GM18508 (cell line): ENCODE measurements at regions not wholly inside any gene's neighbourhood (a gene's known extent, or its start where the extent isn't known, plus 50 kb on each side); places are given as distances from the start of the nearest gene placed in this dataset.

ENCODE experiments used
- ATAC-seq: cut with Tn5 transposase; IDR thresholded peaks from one replicate; pipeline ENCODE4 v1.9.1; 2021; ENCODE audit warnings: moderate number of reproducible peaks; ENCODE audit not compliant: insufficient read depth, unreplicated experiment

DNA sequence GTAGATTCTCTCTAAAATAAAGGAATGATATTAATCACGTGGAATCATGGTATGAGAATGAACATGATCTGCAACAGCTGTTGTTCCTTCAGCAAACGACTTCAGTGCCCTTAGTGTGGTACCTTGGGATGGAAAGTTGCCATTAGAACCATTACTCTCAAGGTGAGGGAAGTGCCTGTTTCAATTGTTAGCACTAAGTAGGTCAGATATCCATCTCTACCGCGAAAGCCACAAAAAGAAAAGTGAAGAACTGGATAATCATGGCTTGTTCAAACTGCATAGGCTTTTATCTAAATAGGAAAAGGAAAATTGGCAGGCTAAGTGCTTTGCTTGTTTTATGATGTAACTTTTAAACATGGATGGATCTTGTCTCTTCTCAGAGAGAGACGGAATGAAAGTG lies 380.7 kb downstream of the MRPS30 start:
- ATAC-seq = no peak

DNA sequence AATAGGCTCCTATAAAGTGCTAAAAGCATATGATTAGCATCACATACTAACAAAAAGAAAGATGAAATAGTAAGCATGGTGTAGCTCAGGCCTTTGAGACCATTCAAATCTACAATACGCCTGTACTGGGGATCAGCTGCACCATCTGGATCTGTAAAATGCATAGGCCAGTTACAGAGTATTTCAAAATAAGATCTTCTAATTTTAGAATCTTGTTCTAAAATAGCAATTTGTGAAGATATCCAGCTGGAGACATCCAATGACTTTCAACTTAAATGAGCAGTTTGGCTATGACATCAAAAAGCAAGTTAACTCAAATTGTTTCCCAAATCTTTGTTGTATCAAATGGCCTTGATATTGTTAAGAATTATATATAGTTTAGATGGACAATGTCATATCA lies 386.3 kb downstream of the MRPS30 start:
- no peak for ATAC-seq
